Neural progenitor cell (in vitro differentiated cells): ENCODE measurements at regions not wholly inside any gene's neighbourhood (a gene's known extent, or its start where the extent isn't known, plus 50 kb on each side); places are given as distances from the start of the nearest gene placed in this dataset.

ENCODE experiments used
- EZH2 ChIP-seq: fragments of 200-600 bp; sonication (generic); IDR thresholded peaks from 2 replicates; pipeline ENCODE4 v1.6.1; 2017; ENCODE audit warnings: antibody characterized with exemption, mild to moderate bottlenecking, moderate library complexity
- EZH2phosphoT487 ChIP-seq: fragments of 200-600 bp; sonication (generic); IDR thresholded peaks from 2 replicates; pipeline ENCODE4 v1.6.1; 2017; ENCODE audit warnings: antibody characterized with exemption
- TF ChIP-seq, protein P1 (sequence below): fragments of 200-600 bp; sonication (generic); IDR thresholded peaks from 2 replicates; pipeline ENCODE4 v1.5.1; 2017; ENCODE audit warnings: antibody characterized with exemption, mild to moderate bottlenecking

DNA sequence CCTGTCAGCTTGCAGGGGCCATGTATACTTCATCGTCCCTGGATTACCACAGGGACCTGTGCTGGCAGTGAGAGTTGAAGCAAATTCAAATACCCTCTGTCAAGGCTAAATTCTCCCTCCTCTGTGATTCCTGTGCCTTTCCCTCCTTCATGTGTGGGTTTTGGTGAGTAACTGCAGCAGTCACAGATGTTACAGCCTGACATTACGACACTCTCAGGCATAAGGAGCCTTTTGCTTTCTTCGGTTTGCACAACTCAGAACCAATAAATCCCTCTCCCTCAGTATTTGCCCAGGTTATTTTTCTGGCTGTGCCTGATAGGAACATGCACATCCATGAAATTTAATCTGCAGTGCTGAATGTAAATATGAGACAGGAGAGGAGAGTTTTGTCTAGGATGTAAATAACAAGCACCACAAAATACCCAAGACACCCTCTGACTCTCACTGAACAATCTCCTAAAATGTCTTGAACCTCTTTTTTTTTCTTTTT is 997.2 kb upstream of the GHITM start:
- TF ChIP-seq, protein P1, sequence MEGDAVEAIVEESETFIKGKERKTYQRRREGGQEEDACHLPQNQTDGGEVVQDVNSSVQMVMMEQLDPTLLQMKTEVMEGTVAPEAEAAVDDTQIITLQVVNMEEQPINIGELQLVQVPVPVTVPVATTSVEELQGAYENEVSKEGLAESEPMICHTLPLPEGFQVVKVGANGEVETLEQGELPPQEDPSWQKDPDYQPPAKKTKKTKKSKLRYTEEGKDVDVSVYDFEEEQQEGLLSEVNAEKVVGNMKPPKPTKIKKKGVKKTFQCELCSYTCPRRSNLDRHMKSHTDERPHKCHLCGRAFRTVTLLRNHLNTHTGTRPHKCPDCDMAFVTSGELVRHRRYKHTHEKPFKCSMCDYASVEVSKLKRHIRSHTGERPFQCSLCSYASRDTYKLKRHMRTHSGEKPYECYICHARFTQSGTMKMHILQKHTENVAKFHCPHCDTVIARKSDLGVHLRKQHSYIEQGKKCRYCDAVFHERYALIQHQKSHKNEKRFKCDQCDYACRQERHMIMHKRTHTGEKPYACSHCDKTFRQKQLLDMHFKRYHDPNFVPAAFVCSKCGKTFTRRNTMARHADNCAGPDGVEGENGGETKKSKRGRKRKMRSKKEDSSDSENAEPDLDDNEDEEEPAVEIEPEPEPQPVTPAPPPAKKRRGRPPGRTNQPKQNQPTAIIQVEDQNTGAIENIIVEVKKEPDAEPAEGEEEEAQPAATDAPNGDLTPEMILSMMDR: no peak
- no peak for TF ChIP-seq EZH2
- TF ChIP-seq EZH2phosphoT487: no peak
